Mucosa of gallbladder (tissue), 1 donor: ENCODE measurements at regions not wholly inside any gene's neighbourhood (a gene's known extent, or its start where the extent isn't known, plus 50 kb on each side); places are given as distances from the start of the nearest gene placed in this dataset.
A peak's percentile ranks its signal among the peaks of the same experiment; 100 is the strongest.

Source experiments
- DNase-seq: peaks from one replicate; pipeline ENCODE4 v3.0.0-alpha.2; 2020; ENCODE audit warnings: low spot score
- donor health status: DM: no; HTN: no; CAD: no.

GRCh38 chr11:112355726-112356125 lies 95.1 kb upstream of the PLET1 start:
- no peak for DNase-seq

GRCh38 chr11:112357488-112357887 lies 96.8 kb upstream of the PLET1 start:
- DNase-seq, result no peak

- no peak for DNase-seq
Observed at GRCh38 chr11:112361396-112361795, 100.7 kb upstream of the PLET1 start.

GRCh38 chr11:112363527-112363926 lies 102.9 kb upstream of the PLET1 start:
- no peak for DNase-seq

- peak; percentile 52 for DNase-seq
Observed at GRCh38 chr11:112364962-112365481, 104.4 kb upstream of the PLET1 start.

GRCh38 chr11:112366012-112366411 lies 105.4 kb upstream of the PLET1 start:
- no peak for DNase-seq

- DNase-seq, result no peak
Observed at GRCh38 chr11:112366777-112367176, 106.1 kb upstream of the PLET1 start.

- no peak for DNase-seq
Observed at GRCh38 chr11:112367461-112367860, 106.8 kb upstream of the PLET1 start.

GRCh38 chr11:112367895-112368294 lies 107.2 kb upstream of the PLET1 start:
- no peak for DNase-seq

- no peak for DNase-seq
Observed at GRCh38 chr11:112368381-112368780, 107.7 kb upstream of the PLET1 start.

GRCh38 chr11:112369374-112369773 lies 108.7 kb upstream of the PLET1 start:
- DNase-seq, result no peak

GRCh38 chr11:112369916-112370315 lies 109.3 kb upstream of the PLET1 start:
- DNase-seq, result no peak

- DNase-seq, result no peak
Observed at GRCh38 chr11:112374486-112375140, 114.0 kb upstream of the PLET1 start.

- no peak for DNase-seq
Observed at GRCh38 chr11:112377946-112378345, 117.3 kb upstream of the PLET1 start.

- no peak for DNase-seq
Observed at GRCh38 chr11:112380464-112380863, 119.8 kb upstream of the PLET1 start.

- no peak for DNase-seq
Observed at GRCh38 chr11:112381578-112381977, 120.9 kb upstream of the PLET1 start.

- DNase-seq, result no peak
Observed at GRCh38 chr11:112382561-112382960, 121.9 kb upstream of the PLET1 start.

- no peak for DNase-seq
Observed at GRCh38 chr11:112388496-112388895, 127.8 kb upstream of the PLET1 start.

GRCh38 chr11:112391086-112391485 lies 130.4 kb upstream of the PLET1 start:
- no peak for DNase-seq

- no peak for DNase-seq
Observed at GRCh38 chr11:112392904-112393303, 132.2 kb upstream of the PLET1 start.

- no peak for DNase-seq
Observed at GRCh38 chr11:112394304-112394703, 133.6 kb upstream of the PLET1 start.

- DNase-seq, result no peak
Observed at GRCh38 chr11:112396076-112396475, 135.4 kb upstream of the PLET1 start.

GRCh38 chr11:112398798-112399478 lies 138.3 kb upstream of the PLET1 start:
- no peak for DNase-seq
